HepG2 (cell line): ENCODE measurements at regions not wholly inside any gene's neighbourhood (a gene's known extent, or its start where the extent isn't known, plus 50 kb on each side); places are given as distances from the start of the nearest gene placed in this dataset.

ENCODE experiments used
- ARNT2 ChIP-seq: sonication (generic); formaldehyde crosslinking; IDR thresholded peaks from 2 replicates; pipeline ENCODE4 v1.8.0; 2022; ENCODE audit warnings: mild to moderate bottlenecking, low read depth, missing genetic modification reagents, moderate library complexity
- CEBPZ ChIP-seq: IDR thresholded peaks from 2 replicates; pipeline ENCODE4 v1.6.1; 2012; ENCODE audit warnings: low read length, improper control_type of control experiment
- DRAP1 ChIP-seq: IDR thresholded peaks from 2 replicates; pipeline ENCODE4 v1.6.1; 2016; ENCODE audit warnings: missing genetic modification reagents, missing compliant biosample characterization
- ETV6 ChIP-seq: sonication (generic); formaldehyde crosslinking; conservative IDR thresholded peaks from 2 replicates; pipeline ENCODE4 v1.4.0; 2020; ENCODE audit warnings: missing genetic modification reagents
- FOXO4 ChIP-seq: sonication (generic); formaldehyde crosslinking; conservative IDR thresholded peaks from 2 replicates; pipeline ENCODE4 v1.8.1; 2023; ENCODE audit warnings: missing genetic modification reagents
- KDM2A ChIP-seq: sonication (generic); formaldehyde crosslinking; IDR thresholded peaks from 2 replicates; pipeline ENCODE4 v1.4.0; 2020; ENCODE audit warnings: low read depth, missing genetic modification reagents, borderline replicate concordance
- KIAA2018 ChIP-seq: sonication (generic); formaldehyde crosslinking; IDR thresholded peaks from 2 replicates; pipeline ENCODE4 v1.5.0; 2020; ENCODE audit warnings: mild to moderate bottlenecking, missing genetic modification reagents, borderline replicate concordance
- MXD4 ChIP-seq: IDR thresholded peaks from 2 replicates; pipeline ENCODE4 v1.6.1; 2016; ENCODE audit warnings: mild to moderate bottlenecking, missing biosample characterization, missing genetic modification reagents
- PLSCR1 ChIP-seq: sonication (generic); formaldehyde crosslinking; IDR thresholded peaks from 2 replicates; pipeline ENCODE4 v1.5.0; 2020; ENCODE audit warnings: missing genetic modification reagents, mild to moderate bottlenecking, borderline replicate concordance
- THAP8 ChIP-seq: sonication (generic); formaldehyde crosslinking; IDR thresholded peaks from 2 replicates; pipeline ENCODE4 v1.5.1; 2020; ENCODE audit warnings: missing genetic modification reagents, mild to moderate bottlenecking, borderline replicate concordance
- ZNF207 ChIP-seq: fragments of 450-650 bp; IDR thresholded peaks from 2 replicates; pipeline ENCODE4 v1.6.1; 2016; ENCODE audit warnings: antibody characterized with exemption, borderline replicate concordance

GRCh38 chr2:16608661-16609643 is 56.7 kb downstream of the CYRIA start (continued):
- no peak for TF ChIP-seq THAP8 (CRISPR knock-in tag)
- TF ChIP-seq FOXO4, result no peak
- TF ChIP-seq KDM2A (CRISPR knock-in tag), result peak; percentile 62
- TF ChIP-seq ETV6 (CRISPR knock-in tag), result no peak
- TF ChIP-seq KIAA2018 (CRISPR knock-in tag), result no peak
- no peak for TF ChIP-seq PLSCR1 (CRISPR knock-in tag)
- TF ChIP-seq DRAP1 (CRISPR knock-in tag), result no peak
- no peak for TF ChIP-seq CEBPZ
- TF ChIP-seq MXD4 (CRISPR knock-in tag), result no peak
- no peak for TF ChIP-seq ZNF207
- TF ChIP-seq ARNT2 (CRISPR knock-in tag), result no peak
